GM12874 (cell line): ENCODE measurements at regions not wholly inside any gene's neighbourhood (a gene's known extent, or its start where the extent isn't known, plus 50 kb on each side); places are given as distances from the start of the nearest gene placed in this dataset.

Source experiments
- CTCF ChIP-seq: IDR thresholded peaks from 2 replicates; pipeline ENCODE4 v1.5.1; 2011; ENCODE audit warnings: low read depth, mild to moderate bottlenecking, control low read depth, low read length, moderate library complexity; ENCODE audit not compliant: insufficient read depth

- no peak for TF ChIP-seq CTCF
Measured at GRCh38 chr9:88786291-88787079, 204.8 kb upstream of the S1PR3 start.

- TF ChIP-seq CTCF = no peak
Measured at GRCh38 chr9:88789785-88790184, 201.5 kb upstream of the S1PR3 start.

- TF ChIP-seq CTCF = no peak
Measured at GRCh38 chr9:88791105-88791805, 200.0 kb upstream of the S1PR3 start.

GRCh38 chr9:88792502-88792901, 198.8 kb upstream of the S1PR3 start:
- no peak for TF ChIP-seq CTCF

GRCh38 chr9:88794100-88794499, 197.2 kb upstream of the S1PR3 start:
- no peak for TF ChIP-seq CTCF

- TF ChIP-seq CTCF = no peak
Measured at GRCh38 chr9:88796947-88797346, 194.3 kb upstream of the S1PR3 start.

GRCh38 chr9:88798476-88798875, 192.8 kb upstream of the S1PR3 start:
- no peak for TF ChIP-seq CTCF
